Effector CD8-positive, alpha-beta T cell (primary cell): ENCODE measurements at regions not wholly inside any gene's neighbourhood (a gene's known extent, or its start where the extent isn't known, plus 50 kb on each side); places are given as distances from the start of the nearest gene placed in this dataset.

ENCODE experiments used
- DNase-seq: peaks from one replicate; lab custom pipeline; 2025; lab: John Stamatoyannopoulos, UW

DNA sequence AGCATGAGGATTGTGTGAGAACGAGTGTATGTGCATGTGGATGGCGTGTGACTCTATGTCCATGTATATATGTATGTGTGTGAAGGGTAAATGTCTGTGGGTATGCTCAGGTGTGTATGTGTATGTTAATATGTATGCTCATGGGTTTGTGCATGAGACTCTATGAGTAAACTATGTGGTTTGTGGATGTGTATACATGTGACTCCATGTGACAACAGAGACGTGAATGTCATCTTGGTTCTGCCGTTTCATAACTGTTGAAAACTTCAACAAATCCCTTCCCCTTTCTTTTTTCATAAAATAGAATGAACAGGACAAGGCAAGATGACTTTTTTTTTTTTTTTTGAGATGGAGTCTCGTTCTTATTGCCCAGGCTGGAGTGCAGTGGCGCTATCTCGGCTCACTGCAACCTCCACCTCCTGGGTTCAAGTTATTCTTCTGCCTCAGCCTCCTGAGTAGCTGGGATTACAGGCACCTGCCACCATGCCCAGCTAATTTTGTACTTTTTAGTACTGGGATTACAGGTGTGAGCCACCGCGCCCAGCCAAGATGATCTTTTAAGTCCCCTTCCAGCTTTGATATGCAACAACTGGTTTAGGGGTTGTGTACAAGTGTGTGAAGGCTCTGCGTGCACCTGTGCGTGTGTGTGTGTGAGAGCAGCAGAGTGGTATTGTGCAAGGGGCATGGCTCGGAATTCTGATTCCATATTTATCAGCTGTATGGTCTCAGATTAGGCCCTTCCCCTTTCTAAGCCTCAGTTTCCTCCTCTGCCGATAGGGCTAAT lies 106.3 kb downstream of the EBNA1BP2 start:
- DNase-seq: no peak

DNA sequence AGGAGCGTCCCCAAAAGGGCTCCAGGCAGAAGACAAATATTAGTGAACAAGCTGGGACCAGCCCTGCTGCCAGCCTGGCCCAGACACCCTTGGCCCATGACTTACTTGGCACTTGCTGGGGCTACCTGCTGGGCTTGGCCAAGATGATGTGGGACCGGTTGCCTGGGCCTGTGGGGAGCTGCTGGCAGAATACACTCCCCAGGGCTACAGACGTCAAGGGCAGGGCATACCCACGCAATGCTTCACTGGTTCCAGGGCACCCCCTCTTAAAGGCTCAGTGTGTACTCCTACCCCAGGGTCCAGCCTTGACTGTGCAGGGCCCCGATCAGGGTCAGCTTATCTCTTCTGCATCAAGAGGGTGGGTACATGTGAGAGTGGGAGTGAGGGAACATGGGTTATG lies 106.5 kb upstream of the SLC2A1 start:
- DNase-seq: no peak

DNA sequence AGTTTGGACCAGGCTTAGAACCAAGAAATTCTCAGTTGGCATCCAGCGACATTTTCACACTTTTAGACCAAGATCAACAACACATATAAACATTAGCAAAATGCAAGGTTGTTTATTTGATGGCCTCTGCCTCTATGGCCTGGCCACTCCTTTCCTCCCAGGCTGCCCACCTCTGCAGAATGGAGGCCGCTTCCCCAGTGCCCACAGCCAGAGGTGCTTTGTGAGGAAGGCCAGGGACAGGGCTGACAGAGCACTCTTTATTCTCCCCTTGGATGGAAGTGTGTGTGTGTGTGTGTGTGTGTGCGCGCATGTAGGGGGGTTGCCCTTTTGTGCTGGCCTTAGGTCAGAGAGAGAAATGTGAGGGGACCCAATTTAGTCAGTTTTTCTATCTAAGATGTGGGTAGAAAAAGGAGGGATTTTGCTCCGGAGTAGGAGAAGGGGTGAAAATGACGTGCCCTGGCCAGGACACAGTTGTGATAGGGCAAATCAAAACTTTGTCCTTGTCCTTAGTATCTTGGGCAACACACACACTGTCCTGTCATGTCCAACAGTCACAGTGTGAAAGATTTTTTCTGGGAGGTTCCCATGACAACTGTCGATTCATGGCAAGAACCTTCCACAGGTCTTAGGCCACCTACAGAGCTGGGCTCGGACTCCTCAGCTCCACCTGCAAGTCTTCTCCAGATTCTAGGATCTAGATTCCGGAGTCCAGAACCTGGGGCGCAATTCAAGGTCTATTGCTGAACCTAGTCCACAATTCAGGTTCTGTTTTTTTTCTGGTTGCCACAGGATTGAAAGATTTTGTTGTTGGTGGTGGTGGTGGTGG lies 104.9 kb upstream of the SLC2A1 start:
- DNase-seq: no peak

DNA sequence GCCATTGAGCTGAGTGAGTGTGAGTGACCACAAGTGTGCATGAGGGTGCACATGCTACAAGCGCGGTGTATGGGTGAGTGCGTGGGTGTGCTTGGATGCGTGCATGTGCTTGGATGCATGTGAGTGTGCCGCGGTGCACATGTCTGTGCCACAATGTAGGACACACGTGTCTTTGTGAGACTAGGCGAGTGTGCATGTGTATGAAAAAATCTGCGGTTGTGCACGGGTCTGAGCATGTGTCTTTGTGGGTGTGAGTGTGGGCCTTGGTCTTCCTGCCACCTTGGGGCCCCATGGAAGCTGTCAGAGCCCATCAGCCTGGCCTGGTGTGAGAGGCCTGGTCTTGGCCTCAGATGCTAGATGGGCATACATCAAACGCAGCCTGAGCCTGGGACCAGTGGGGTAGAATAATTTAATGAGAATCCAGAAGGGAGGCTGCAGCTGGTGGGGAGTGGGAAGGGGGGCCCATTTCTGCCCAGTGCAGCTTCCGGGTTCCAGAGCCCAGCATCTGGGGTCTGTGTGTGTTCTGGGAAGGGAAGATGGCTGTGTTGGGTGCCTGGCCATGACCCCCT lies 103.9 kb upstream of the SLC2A1 start:
- DNase-seq: no peak

DNA sequence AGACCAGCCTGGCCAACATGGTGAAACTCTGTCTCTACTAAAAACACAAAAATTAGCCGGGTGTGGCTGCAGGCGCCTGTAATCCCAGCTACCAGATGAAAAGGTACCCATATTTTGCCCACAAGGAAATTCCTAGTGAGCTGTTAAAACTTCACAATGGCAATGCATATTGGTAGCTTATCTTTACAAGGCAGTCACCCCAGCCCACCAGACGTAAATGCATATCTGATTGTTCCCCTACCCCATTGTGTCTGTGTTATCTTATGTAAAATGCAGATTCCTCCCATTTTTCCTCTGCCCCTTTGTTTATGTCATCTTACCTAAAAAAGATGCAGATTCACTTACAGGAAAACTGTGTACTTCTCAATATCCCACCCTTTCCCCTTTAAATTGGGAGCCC lies 103.1 kb upstream of the SLC2A1 start:
- no peak for DNase-seq

DNA sequence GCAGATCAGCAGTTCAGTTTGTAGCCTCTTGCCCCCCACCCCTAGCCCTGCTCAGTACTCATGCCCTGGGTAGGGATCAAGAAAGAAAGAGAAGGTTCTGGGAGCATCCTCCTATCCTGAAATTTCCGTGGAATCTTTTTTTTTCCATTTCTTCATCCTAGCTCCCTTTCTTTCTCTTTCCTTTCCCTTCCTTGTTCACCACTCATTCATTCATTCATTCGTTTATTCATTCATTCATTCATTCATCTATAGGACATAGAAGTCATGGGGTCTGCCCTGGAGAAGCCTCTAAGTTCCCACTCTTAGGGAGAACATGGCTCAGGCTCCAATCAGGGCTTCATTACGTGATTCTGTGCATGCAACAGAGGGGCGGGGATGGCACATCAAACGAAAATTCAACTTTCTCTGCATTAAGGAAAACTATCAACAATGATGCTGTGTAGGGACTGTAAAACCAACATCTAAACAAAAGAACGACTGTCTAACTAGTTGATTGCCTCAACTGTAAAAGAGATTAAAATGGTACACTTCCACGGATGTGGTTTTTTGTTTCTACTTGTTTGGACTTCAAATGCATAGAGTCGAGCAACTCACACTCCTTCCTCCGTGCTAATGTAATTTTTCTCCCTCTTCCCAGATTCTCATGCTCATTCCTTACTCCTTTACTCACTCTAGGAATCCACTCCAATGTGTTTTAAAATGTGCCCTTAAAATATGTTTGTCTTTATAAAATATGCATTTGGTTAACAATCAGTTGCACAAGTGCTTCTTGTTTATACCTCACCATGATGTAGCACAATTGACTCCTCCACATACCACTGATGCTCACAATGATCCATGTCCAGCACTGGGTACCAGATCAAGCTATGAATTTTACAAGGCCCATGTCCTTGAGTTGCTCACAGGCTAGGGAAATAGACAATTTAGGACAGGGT lies 101.2 kb upstream of the SLC2A1 start:
- DNase-seq: no peak

DNA sequence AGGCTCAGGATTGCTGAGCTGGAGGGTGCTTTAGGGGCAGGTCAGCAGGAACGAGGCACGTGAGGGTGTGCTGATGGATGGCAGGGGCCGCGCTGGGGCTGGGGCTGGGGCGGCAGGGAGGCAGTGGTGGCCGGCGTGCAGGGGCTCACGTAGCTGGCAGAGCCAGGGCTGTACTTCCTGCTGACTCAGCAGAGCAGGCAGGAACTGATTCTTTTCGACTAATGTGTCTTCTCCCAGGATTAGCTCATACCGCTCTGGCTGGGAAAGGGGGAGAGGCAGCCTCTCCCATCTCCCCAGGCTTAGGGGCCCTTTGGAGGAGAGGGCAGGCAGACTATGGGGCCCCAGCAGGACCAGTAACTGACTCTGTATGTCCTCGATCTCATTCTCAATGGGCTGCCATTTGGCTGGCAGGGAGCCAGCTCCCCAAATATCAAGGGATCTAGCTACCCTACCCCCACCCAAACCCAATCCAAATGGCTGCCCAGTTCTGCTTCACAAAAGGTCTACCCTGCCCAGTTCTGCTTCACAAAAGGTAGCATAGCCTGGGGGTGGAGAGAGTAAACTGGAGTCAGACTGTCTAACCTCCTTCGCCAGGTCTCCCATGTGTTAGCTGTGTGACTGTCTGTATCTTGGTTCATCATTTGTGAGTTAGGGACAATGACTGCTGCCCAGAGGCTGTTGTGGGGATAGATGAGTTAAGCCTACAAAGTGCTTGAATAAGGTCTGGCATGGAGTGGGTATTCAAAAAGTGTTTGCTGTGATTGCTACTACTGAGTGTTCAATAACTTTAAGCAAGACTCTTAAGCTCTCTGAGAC lies 100.1 kb upstream of the SLC2A1 start:
- no peak for DNase-seq

DNA sequence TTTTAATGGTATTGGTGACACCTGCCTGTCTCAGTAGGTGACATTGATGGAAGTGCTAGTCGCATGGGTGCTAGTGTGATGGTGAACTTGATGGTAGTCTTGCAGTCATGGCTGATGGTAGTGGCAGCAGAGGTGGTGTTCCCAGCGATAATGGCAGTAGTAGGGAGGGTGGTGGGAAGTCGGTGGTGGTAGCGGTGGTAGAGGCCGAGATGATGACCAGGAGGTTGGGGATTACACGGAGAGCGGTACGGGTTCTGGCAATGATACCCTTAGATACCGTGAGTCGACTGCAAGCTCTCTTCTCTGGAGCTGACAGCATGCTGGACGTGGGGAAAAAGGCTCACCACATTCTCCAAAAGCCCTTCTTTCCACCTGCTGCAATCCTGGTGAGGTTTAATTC lies 99.4 kb upstream of the SLC2A1 start:
- no peak for DNase-seq

DNA sequence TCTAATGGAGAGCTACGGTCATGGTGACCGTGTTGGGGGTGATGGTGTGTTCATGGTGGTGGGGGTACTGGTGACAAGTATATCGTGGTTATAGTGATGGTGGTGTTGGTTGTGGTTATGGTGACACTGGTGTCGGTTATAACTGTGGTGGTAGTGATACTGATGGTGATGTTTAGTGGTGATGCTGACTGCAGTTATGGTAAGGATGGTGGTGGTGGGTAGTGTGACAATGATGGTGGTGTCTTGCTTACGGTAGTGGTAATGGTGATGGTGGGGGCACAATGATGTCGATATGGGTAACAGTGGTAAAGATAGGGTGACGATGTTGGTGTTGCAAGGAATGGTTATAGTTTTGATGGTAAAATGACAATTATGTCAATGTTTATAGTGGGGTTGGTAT lies 98.9 kb upstream of the SLC2A1 start:
- DNase-seq: no peak

DNA sequence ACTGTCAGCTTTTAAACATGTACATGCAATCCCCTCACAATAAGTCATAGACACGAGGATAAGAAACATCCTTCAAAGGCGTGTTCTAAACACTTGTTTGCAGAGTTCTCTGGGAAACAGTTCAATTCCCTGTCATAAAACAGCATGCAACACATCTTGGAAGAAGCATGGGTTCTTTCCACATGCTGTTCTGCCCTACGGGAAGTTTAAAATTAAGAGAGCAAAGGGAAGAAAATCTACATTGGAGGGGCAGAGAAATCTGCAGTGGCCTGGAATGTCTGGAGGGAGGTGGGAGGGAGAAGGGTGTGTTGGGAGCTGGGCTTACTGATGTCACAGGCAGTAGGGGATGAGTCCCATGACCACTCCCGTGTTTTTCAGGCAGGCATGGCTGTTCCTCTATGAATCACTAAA lies 98.3 kb upstream of the SLC2A1 start:
- DNase-seq: no peak

DNA sequence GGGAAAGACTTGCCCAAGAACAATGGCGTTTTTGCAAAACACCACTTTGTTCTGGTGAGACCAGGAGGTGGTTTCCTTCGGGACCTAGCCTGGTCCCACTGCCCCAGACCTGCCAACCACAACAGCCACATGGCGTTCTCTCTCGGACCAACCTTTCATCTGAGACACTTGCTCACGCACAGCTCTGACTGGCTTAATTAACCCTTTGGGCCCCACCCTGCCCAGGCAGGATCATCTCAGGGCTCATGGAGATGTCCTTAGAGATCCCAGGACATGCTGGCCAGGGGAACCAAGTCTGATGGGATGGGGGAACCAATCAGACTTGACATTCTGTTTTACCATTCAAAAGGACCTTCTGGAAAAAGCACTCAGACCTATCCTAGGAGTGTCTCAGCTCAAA lies 97.8 kb upstream of the SLC2A1 start:
- no peak for DNase-seq

DNA sequence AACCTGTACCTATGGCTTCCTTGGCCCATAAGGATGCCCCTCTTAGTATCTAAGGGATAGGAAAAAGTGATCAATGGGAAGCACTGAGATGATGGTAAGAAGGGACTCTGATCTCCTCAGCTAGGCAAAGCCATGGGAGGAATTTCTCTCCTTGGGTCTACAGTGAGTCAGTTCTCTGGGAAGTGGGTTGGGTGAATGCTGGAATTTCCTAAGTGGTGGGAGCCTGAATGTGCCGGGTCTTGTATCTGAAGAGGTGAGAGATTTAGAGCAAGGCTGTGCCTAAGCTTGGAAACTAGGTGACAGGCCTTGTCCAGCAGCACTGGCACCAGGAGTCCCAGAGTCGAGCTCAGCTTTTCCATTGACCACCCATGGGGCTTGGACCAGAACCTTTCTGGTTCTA lies 96.3 kb upstream of the SLC2A1 start:
- no peak for DNase-seq

DNA sequence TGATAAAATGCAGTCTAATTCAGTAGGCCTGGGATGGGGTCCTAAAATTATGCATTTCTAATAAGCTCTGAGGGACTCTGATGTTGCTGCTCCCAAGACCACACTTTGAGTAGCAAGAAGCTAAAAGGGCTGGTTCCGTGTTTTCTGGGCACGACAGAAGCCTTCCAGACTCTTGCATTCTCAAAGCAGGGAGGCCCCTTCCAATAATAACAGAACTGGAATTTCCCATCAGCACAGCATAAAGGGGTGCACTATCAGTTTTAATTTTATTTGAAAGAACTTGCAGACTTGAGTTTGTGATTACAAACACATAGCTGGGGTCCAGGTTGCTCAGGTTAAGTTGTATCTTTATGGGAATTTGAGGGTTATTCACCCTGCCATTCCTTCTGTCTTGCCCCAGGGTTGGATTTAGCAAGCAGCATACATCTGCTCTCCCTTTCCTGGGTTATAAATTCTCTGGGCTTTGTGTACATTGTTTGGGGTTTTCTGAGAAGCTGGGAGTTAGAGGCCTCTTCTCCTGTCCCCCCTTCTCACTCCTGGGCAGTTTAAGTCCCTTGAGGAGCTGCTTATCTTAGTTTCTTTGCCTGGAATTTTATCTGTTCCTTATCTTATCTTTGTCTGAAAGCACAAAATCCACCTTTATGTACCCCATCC lies 94.2 kb upstream of the SLC2A1 start:
- no peak for DNase-seq

DNA sequence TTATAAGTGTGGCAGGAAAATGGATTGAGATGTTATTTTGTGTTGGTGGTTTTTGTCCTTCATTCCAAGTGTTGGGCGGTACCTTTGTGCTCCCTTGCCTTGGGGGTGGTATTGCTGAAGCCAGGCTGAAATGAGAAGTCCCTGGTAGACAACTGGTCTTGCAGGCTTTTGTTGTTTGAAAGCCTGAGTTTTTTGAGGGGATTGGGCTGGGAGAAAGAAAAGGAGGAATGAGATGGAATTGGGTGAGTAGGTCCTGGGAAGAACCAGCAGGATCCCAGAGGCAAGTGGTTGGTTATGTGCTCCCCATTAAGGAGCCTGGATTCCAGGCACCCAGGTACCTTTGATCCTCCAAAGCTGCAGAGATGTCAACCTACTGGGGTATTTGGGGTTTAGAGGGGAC lies 93.7 kb upstream of the SLC2A1 start:
- DNase-seq: no peak

DNA sequence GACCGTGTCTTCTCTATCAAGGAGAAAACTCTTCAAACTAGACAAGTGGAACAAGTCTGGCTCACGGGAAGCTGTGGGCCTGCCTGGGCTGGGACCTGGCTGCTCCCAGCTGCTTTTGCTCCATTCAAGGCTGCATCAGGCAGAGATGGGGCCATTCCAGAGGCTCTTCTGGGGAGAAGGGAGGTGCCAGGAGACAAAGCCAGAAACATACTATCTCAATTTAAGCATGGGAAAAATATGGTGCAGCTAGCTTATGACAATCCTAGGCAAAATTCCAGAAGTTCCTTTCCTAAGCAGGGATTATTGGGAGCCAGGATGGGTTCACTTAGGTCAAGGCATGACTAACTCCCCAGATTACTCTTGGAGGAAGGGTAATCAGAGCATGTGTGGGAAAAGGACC lies 90.8 kb upstream of the SLC2A1 start:
- no peak for DNase-seq

DNA sequence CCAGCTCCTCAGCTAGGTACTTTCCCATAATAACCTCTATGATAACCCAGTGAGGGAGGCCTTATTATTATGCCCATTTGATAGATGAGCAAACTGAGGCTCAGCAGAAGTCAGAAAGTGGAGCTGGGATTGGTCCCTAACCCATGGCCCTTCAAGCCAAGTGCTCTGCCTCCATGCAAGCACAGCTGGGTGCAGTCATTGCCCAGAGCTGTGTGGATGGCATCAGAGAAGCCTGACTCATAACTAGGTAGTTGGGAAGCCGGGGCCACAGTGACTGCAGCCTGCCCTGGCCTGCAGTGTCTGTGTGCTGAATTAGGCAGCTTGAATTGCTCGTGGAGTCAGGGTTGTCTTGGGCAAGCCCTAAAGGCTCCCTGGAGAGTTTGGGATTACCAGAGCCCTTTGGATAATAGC lies 89.9 kb upstream of the SLC2A1 start:
- DNase-seq: no peak

DNA sequence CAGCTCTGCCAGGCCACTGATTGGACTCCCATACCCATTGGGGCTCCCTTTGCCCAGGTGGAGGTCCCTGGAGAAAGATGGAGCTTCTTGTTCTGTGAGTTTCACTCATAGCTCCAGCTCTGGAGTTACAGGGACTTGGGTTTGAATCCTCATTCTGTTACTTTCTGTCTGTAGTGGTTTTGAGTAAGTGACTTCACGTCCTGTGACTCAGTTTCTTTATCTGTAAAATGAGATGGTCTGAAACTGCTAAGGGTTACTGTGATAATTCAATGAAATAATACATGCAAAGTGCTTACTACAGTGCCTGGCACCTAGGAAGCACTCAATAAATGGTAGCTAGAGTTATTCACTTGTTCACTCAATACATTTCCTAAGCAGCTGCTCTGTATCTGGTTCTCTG lies 88.5 kb upstream of the SLC2A1 start:
- no peak for DNase-seq

DNA sequence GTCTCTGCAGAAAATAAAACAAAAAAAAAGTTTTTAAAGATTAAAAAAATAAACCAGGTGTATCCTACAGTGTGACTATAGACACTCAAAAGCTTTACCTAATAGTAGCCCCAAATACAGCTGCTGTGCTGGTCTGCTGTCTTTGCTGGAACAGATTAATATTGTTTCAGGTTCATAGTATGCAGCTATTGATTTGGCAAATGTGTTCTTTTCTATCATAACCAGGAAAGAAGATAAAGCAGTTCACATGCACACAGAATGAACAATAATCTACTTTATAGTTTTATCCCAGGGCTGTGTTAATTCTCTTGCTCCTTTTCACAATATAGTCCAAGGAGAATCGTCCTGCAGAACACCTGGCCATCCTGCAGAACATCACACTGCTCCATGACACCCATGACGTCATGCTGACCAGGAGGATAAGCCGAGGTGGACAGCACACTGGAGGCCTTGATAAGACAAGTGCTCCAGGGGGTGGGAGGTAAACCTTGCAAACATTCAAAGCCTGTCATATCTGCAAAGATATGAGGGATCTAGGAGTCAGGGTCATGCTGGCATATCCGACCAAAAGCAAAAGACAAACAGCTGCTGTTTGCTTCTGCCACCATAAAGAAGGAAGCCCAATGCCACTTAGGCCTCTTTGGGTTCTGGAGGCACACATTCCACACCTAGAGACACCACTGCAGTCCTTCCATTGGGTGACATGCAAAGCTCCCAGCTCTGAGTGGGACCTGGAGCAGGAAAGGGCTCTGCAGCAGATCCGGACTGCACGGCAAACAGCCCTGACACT lies 86.1 kb upstream of the SLC2A1 start:
- no peak for DNase-seq

DNA sequence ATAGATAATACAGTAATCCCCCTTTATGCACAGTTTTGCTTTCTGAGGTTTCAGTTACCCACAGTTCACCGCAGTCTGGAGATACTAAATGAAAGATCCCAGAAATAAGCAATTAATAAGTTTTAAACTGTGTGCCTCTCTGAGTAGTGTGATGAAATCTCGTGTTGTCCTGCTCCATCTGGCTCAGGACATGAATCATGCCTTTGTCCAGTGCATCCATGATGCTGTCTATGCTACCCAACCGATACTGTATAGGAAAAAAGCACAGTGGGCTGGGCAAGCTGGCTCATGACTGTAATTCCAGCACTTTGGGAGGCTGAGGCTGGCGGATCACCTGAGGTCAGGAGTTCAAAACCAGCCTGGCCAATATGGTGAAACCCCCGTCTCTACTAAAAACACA lies 85.0 kb upstream of the SLC2A1 start:
- no peak for DNase-seq
